ENCODE measurements at regions not wholly inside any gene's neighbourhood (a gene's known extent, or its start where the extent isn't known, plus 50 kb on each side); places are given as distances from the start of the nearest gene placed in this dataset.

DNA sequence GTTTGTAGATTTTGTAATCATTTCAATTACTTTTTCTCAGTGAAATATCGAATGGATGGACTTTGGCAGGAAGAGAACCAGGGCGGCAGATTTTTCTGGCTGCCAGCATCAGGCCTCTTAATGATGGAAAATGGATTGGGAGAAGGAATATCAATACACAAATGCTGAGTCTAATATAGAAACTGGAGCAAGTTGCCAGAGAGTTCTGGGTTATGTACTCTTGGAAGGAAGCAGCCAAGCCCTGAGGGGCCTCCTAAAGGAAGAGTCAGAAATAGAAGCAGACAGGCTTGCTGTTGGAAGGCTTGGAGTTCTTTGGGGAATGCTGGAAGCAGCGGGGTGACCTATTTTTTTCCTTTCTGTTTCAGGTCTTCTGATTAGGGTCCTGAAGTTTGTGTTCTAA lies 428.6 kb downstream of the DMAC1 start:
- 84 to 96% methylated on average over 2 to 3 of the region's 3 CpGs for WGBS, 2 experiments (ENCODE audit: insufficient coverage in 2 of 2)
- Histone ChIP-seq H3K27ac (ENCODE audit: low read depth, low read length, severe bottlenecking) (no peak overlapping the region), H3K36me3 (ENCODE audit: control insufficient read depth, insufficient read depth, low read length) (no peaks in the 10 kb centered on the region), H3K4me3 (ENCODE audit: extremely low read depth, insufficient read depth, low read length, poor library complexity, severe bottlenecking) (no peak overlapping the region), H3K4me1 (ENCODE audit: control insufficient read depth, insufficient read depth, low read length, poor library complexity, severe bottlenecking) (no peaks in the 10 kb centered on the region), H3K9me3 (ENCODE audit: control insufficient read depth, low read length) (no peaks in the 10 kb centered on the region)

DNA sequence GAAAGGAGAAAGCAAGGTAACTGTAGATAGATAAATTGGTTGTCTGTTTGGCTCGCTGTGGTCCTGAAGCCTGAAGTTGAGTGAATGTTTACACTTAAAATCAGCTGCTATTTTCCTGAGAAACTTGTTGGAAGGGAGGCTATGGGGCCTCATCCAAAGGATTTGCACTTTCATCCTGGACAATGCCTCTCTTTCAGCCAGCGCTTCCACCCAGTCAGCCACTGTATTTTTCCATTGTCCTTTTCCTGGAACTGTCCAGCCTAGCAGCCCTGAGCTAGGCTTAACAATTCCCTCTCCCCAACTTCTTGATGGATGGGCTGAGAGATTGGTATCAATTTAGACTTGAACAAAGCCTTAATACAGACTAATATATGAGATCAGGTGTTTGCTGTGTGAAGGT lies 429.2 kb downstream of the DMAC1 start:
- 92 to 100% methylated on average over 1 of the region's 2 CpGs for WGBS, 2 experiments (ENCODE audit: insufficient coverage in 2 of 2)
- no peak overlapping the region for H3K27ac ChIP-seq (ENCODE audit: low read depth, low read length, severe bottlenecking)
- no peaks in the 10 kb centered on the region for H3K4me1 ChIP-seq (ENCODE audit: control insufficient read depth, insufficient read depth, low read length, poor library complexity, severe bottlenecking)
- no peaks in the 10 kb centered on the region for H3K9me3 ChIP-seq (ENCODE audit: control insufficient read depth, low read length)
- H3K4me3 ChIP-seq (ENCODE audit: extremely low read depth, insufficient read depth, low read length, poor library complexity, severe bottlenecking): no peak overlapping the region
- no peaks in the 10 kb centered on the region for H3K36me3 ChIP-seq (ENCODE audit: control insufficient read depth, insufficient read depth, low read length)

DNA sequence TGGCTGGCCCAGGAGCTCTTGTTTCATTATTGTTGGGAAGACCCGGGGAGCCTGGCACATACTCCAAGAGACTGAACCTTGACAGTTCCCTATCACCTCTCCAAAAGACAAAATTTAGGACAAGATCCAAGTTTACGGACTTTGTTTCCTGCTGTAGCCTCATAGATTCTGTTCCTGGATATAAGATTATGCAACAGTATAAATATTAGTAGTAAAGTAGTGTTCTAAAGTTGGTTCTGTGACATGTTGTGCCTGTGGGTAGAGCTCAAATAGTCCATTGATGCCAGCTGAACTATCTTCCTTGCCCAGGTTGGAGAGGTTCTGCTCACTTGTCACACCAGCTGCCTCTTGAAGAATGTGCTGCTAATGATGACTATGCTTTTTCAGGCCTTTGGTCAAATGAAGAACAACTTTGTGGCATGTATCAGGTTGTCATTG lies 430.2 kb downstream of the DMAC1 start:
- Histone ChIP-seq H3K9me3 (ENCODE audit: control insufficient read depth, low read length) (no peaks in the 10 kb centered on the region), H3K4me1 (ENCODE audit: control insufficient read depth, insufficient read depth, low read length, poor library complexity, severe bottlenecking) (no peaks in the 10 kb centered on the region), H3K4me3 (ENCODE audit: extremely low read depth, insufficient read depth, low read length, poor library complexity, severe bottlenecking) (no peak overlapping the region), H3K27ac (ENCODE audit: low read depth, low read length, severe bottlenecking) (no peak overlapping the region), H3K36me3 (ENCODE audit: control insufficient read depth, insufficient read depth, low read length) (no peaks in the 10 kb centered on the region)
- WGBS, 2 experiments (ENCODE audit: insufficient coverage in 2 of 2): 100% methylated on average over 1 of the region's 2 CpGs; no CpG with 5 or more reads in 1 of the 2 experiments

DNA sequence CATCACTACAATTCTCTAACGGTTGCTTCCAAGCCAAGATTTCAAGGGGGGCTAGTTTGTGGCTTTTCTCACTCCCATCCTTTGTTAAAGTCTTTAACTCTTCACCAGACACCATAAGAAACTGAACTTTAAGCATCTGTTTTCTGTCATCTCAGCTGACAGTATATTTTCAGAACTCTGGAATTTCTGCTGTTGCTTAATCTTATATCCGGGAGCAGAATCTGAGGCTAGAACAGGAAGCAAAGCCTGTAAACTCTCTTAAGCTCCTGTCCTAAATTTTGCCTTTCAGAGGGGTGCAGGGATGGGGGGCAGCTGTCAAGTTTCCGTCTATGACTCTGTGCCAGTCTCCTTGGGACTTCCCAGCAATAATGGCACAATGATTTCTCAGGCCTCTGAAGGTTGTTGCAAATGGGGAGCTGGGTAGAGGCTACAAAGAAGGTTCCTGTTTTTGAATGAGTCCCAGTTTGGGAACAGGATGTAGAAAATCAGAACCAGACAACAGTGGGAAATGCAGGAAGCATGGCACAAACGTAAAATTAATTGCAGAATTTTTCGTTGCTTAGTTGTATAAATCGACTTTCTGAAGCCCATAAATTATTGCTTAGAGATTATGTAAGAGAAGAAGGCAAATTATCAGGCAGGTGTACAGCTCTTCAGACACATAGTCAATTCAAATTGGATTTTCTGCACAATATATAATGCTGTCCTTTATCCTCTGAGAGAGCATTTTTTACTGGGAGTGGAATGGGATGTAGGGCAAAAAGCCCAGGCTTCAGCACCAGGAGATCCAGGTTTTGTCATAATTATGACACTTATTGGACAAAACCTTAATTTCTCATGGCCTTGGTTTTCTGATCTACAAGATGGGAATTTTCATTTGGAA lies 430.9 kb downstream of the DMAC1 start:
- Histone ChIP-seq H3K27ac (ENCODE audit: low read depth, low read length, severe bottlenecking) (peak overlapping the region; percentile 69), H3K4me1 (ENCODE audit: control insufficient read depth, insufficient read depth, low read length, poor library complexity, severe bottlenecking) (no peaks in the 10 kb centered on the region), H3K4me3 (ENCODE audit: extremely low read depth, insufficient read depth, low read length, poor library complexity, severe bottlenecking) (no peak overlapping the region), H3K9me3 (ENCODE audit: control insufficient read depth, low read length) (no peaks in the 10 kb centered on the region), H3K36me3 (ENCODE audit: control insufficient read depth, insufficient read depth, low read length) (no peaks in the 10 kb centered on the region)
- 72 to 79% methylated on average over 5 to 6 of the region's 6 CpGs for WGBS, 2 experiments (ENCODE audit: insufficient coverage in 2 of 2)

DNA sequence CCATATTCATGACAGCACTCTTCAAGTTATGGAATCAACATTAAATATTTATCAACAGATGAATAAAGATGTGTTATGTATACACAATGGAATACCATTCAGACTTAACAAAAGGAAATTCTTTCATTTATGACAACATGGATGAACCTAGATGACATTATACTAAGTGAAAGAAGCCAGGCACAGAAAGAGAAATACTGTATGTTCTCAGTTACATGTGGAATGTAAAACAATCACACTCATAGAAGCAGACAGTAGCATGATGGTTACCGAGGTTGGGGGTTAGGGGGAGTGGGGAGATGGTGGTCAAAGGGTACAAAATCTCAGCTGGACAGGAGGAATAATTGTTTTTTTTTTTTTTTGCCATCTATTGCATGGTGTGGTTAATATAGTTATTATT lies 431.9 kb downstream of the DMAC1 start:
- H3K36me3 ChIP-seq (ENCODE audit: control insufficient read depth, insufficient read depth, low read length): no peaks in the 10 kb centered on the region
- H3K27ac ChIP-seq (ENCODE audit: low read depth, low read length, severe bottlenecking): no peak overlapping the region
- WGBS, 2 experiments (ENCODE audit: insufficient coverage in 2 of 2): no CpG with 5 or more reads among the region's 1 CpG
- no peaks in the 10 kb centered on the region for H3K4me1 ChIP-seq (ENCODE audit: control insufficient read depth, insufficient read depth, low read length, poor library complexity, severe bottlenecking)
- H3K9me3 ChIP-seq (ENCODE audit: control insufficient read depth, low read length): no peaks in the 10 kb centered on the region
- no peak overlapping the region for H3K4me3 ChIP-seq (ENCODE audit: extremely low read depth, insufficient read depth, low read length, poor library complexity, severe bottlenecking)

DNA sequence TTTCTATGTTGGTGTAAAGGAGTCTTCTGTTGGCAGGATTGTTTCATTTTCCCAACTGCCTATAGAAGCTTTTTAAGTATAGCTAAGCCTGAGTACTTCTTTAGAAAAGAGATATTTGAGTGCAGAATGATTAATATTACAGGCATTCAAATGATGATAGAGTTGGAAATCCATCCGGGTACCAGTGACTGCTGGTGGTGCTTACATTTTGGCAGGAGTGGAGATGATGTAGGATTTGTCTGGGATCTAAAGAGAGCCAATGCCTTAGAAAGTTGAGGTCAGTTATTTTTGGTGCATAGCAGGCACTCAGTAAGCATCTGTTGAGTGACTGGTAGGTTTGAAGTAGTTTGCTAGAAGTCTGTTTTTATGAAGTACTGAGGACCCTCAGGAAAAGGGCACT lies 433.5 kb downstream of the DMAC1 start:
- H3K36me3 ChIP-seq (ENCODE audit: control insufficient read depth, insufficient read depth, low read length): no peaks in the 10 kb centered on the region
- H3K4me1 ChIP-seq (ENCODE audit: control insufficient read depth, insufficient read depth, low read length, poor library complexity, severe bottlenecking): no peaks in the 10 kb centered on the region
- H3K27ac ChIP-seq (ENCODE audit: low read depth, low read length, severe bottlenecking): no peak overlapping the region
- H3K9me3 ChIP-seq (ENCODE audit: control insufficient read depth, low read length): no peaks in the 10 kb centered on the region
- WGBS, 2 experiments (ENCODE audit: insufficient coverage in 2 of 2): 45 to 67% methylated on average over 1 of the region's 1 CpG
- H3K4me3 ChIP-seq (ENCODE audit: extremely low read depth, insufficient read depth, low read length, poor library complexity, severe bottlenecking): no peak overlapping the region

DNA sequence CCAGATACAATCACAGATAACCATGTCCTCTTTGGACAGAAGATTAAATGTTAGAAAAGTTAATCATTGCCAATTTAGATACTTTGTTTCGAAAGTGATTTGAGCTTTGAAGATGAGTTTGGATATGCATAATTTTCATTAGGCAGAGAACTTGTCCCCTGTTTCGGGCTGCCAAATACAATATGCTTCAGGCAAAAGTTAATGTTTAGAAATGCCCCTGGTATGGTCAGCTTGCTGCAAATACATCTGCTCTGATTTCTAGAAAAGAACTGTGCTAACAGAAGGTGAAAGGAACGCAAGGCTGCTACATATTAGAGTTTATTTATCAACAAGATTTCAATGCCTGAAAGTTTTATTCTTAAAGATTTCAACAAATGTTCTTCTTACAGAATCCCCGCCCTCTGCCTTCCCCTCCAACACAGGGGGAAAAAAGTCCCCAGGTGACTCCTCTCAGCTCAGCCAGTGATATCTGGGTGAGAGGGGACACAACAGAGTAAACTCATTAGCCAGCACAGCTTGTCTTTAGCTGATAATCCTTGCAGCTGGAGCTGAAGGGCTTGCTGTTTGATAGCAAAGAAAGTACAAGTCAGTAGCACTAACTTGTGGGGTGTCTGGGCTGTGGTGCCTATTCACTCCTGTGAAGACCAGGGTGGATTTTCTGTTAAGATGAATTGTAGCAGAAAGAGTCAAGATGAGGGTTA lies 435.7 kb downstream of the DMAC1 start:
- no peak overlapping the region for H3K4me3 ChIP-seq (ENCODE audit: extremely low read depth, insufficient read depth, low read length, poor library complexity, severe bottlenecking)
- no peaks in the 10 kb centered on the region for H3K9me3 ChIP-seq (ENCODE audit: control insufficient read depth, low read length)
- H3K4me1 ChIP-seq (ENCODE audit: control insufficient read depth, insufficient read depth, low read length, poor library complexity, severe bottlenecking): no peaks in the 10 kb centered on the region
- 90 to 95% methylated on average over 2 to 3 of the region's 4 CpGs for WGBS, 2 experiments (ENCODE audit: insufficient coverage in 2 of 2)
- H3K27ac ChIP-seq (ENCODE audit: low read depth, low read length, severe bottlenecking): no peak overlapping the region
- no peaks in the 10 kb centered on the region for H3K36me3 ChIP-seq (ENCODE audit: control insufficient read depth, insufficient read depth, low read length)

DNA sequence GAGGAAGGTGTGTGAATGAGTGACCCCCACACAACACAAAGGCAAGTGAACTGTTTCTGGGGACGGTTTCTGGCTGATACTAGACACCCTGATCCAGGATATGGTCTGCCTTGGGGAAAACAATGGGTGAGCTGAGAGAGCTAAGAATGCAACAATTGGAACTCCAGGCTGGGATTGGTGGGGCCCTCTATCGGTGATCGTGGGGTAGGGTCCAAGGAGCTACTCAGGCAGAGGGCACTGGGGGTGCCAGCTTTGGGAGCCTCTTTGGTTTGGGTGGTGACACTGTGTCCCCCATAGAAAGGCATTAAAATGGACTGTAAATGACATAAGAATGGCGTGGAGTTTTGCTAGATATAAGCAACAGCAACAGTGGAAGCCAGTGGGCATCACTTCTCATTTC lies 439.1 kb downstream of the DMAC1 start:
- Histone ChIP-seq H3K36me3 (ENCODE audit: control insufficient read depth, insufficient read depth, low read length) (no peaks in the 10 kb centered on the region), H3K27ac (ENCODE audit: low read depth, low read length, severe bottlenecking) (no peak overlapping the region), H3K9me3 (ENCODE audit: control insufficient read depth, low read length) (no peaks in the 10 kb centered on the region), H3K4me3 (ENCODE audit: extremely low read depth, insufficient read depth, low read length, poor library complexity, severe bottlenecking) (no peak overlapping the region), H3K4me1 (ENCODE audit: control insufficient read depth, insufficient read depth, low read length, poor library complexity, severe bottlenecking) (no peaks in the 10 kb centered on the region)
- WGBS, 2 experiments (ENCODE audit: insufficient coverage in 2 of 2): 42 to 50% methylated on average over 3 to 4 of the region's 4 CpGs

DNA sequence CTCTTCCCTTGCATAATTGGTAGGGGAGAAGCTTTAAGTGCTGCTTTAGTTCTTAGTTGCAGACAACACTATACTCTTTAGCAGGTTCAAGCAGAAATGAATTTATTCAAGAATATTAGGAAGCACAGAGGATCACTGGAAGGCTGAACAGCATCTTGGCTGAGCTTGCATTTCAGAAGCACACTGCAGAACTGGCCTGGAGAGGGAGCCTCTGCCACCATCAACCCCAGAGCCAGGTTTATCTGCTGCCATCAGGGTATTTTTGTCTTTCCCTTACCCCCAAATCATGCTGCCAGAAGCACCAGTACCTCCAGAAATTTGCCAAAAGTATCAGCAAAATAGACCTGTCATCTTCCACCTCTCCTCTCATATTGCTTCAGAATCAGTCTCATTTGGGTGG lies 440.7 kb downstream of the DMAC1 start:
- Histone ChIP-seq H3K4me1 (ENCODE audit: control insufficient read depth, insufficient read depth, low read length, poor library complexity, severe bottlenecking) (no peaks in the 10 kb centered on the region), H3K4me3 (ENCODE audit: extremely low read depth, insufficient read depth, low read length, poor library complexity, severe bottlenecking) (no peak overlapping the region), H3K9me3 (ENCODE audit: control insufficient read depth, low read length) (no peaks in the 10 kb centered on the region), H3K27ac (ENCODE audit: low read depth, low read length, severe bottlenecking) (no peak overlapping the region), H3K36me3 (ENCODE audit: control insufficient read depth, insufficient read depth, low read length) (no peaks in the 10 kb centered on the region)

DNA sequence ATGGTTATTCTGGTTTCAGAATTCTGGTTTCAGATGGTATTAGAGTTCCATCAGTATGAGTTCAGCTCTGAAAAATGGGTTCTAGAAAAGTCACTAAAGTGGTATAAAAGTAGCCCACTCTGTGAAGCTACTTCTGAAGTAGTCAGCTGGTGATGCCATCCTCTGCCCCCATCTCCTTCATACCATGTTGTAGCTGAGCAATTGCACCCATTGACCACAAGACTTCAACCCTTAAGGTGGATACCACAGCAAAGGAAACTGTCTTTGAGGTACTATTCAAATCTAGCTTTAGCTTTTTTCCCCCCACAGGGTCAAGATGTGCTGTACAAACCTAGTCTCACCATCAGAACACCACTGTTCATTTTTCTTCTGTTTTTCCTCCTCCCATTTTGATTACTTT lies 444.9 kb downstream of the DMAC1 start:
- Histone ChIP-seq H3K4me1 (ENCODE audit: control insufficient read depth, insufficient read depth, low read length, poor library complexity, severe bottlenecking) (no peaks in the 10 kb centered on the region), H3K27ac (ENCODE audit: low read depth, low read length, severe bottlenecking) (no peak overlapping the region), H3K36me3 (ENCODE audit: control insufficient read depth, insufficient read depth, low read length) (no peaks in the 10 kb centered on the region), H3K4me3 (ENCODE audit: extremely low read depth, insufficient read depth, low read length, poor library complexity, severe bottlenecking) (no peak overlapping the region), H3K9me3 (ENCODE audit: control insufficient read depth, low read length) (no peaks in the 10 kb centered on the region)

DNA sequence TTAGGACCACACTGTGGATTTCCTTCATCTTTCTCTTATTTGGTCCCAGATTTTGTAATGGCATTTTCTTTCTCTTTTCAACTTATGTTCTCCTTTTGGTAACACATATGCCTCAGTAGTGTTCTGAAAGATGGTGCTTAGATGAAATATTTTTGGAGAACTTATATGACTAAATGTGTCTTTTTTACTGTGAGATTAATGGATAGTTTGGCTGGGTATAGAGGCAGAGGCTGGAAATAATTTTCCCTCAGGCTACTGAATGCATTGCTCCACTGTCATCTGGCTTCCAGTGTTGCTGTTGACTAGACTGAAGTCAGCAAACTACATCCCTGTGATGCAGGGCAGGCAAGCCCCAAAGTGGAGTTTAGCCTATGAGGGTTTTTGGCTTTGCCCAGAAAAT lies 450.9 kb downstream of the DMAC1 start:
- H3K9me3 ChIP-seq (ENCODE audit: control insufficient read depth, low read length): no peaks in the 10 kb centered on the region
- H3K4me3 ChIP-seq (ENCODE audit: extremely low read depth, insufficient read depth, low read length, poor library complexity, severe bottlenecking): no peak overlapping the region
- H3K27ac ChIP-seq (ENCODE audit: low read depth, low read length, severe bottlenecking): no peak overlapping the region
- H3K4me1 ChIP-seq (ENCODE audit: control insufficient read depth, insufficient read depth, low read length, poor library complexity, severe bottlenecking): no peaks in the 10 kb centered on the region
- H3K36me3 ChIP-seq (ENCODE audit: control insufficient read depth, insufficient read depth, low read length): no peaks in the 10 kb centered on the region

Data from mesodermal cell (in vitro differentiated cells).